Psoas muscle (tissue), 7 donors: ENCODE measurements at regions not wholly inside any gene's neighbourhood (a gene's known extent, or its start where the extent isn't known, plus 50 kb on each side); places are given as distances from the start of the nearest gene placed in this dataset.

Experiments used
- ATAC-seq, 4 donors: fragments of 200-7000 bp; cut with Tn5 transposase; one replicate each; pipeline ENCODE4 v1.9.1; 2020; ENCODE audit warnings: moderate library complexity in 3 of 4, mild to moderate bottlenecking in 2 of 4
- DNase-seq, 2 donors: peaks; one replicate each; pipeline ENCODE4 v3.0.0-alpha.2; 2020
- H3K27ac ChIP-seq: fragments of 200-600 bp; one replicate; pipeline ENCODE4 v1.8.0; 2022
- H3K27me3 ChIP-seq, 3 donors: fragments of 200-600 bp in 1 of 3; one replicate each; pipeline versions ENCODE4 v1.6.1 to v1.8.0; 2013 to 2022; ENCODE audit warnings: low read length in 2 of 3, mild to moderate bottlenecking in 2 of 3, moderate library complexity in 1 of 3; ENCODE audit not compliant: insufficient read depth in 3 of 3
- H3K36me3 ChIP-seq, 2 donors: fragments of 200-600 bp in 1 of 2; one replicate each; pipeline versions ENCODE4 v1.6.1 to v1.8.0; 2013 to 2022; ENCODE audit warnings: low read depth in 1 of 2, mild to moderate bottlenecking in 1 of 2, moderate library complexity in 1 of 2; ENCODE audit not compliant: insufficient read depth in 1 of 2
- H3K4me1 ChIP-seq: fragments of 200-600 bp; one replicate; pipeline ENCODE4 v1.8.0; 2022
- H3K4me3 ChIP-seq: fragments of 200-600 bp; one replicate; pipeline ENCODE4 v1.8.0; 2022; ENCODE audit warnings: mild to moderate bottlenecking
- H3K9me3 ChIP-seq: fragments of 200-600 bp; one replicate; pipeline ENCODE4 v1.8.0; 2022
- WGBS, 3 donors: extraction: QIAGEN DNeasy Blood & Tissue Kit; methylation state at CpG; one replicate each; pipeline versions ENCODE4 v1.1.6 to v1.1.7; 2013; 5-methylcytosine and 5-hydroxymethylcytosine counted together
- intact Hi-C, 2 donors: fragments of 100-400 bp; cut with DNase I; formaldehyde crosslinking; loops; one replicate each; pipeline versions ENCODE4 v1.11.0 to v1.14.2; 2022
- TF ChIP-seq, protein P1 (sequence below): fragments of 200-600 bp; IDR thresholded peaks from one replicate; pipeline ENCODE4 v1.8.0; 2022; ENCODE audit warnings: antibody characterized with exemption
- donor health status: healthy with polysubstance abuse.
- donor health status: DM: no; HTN: no; CAD: no; lungs with moderate emphysema.
- donor health status: Bipolar disorder and iron deficiency.
- donor health status: healthy.
- donor health status: DM: yes; HTN: yes; CAD: no.
- donor health status: DM: no; HTN: no; CAD: no.
- donor health status: DM: yes; HTN: yes; CAD: no.

GRCh38 chr13:23007426-23007825, 173.4 kb upstream of the SGCG start:
- Histone ChIP-seq H3K4me3 (no peak overlapping the region), H3K27me3 (no peaks in the 10 kb centered on the region), H3K4me1 (no peaks in the 10 kb centered on the region), H3K9me3 (no peaks in the 10 kb centered on the region), H3K27ac (no peak overlapping the region), H3K36me3 (no peaks in the 10 kb centered on the region)
- DNase-seq: no peak
- intact Hi-C loops: no loop called here
- ATAC-seq: no peak
- TF ChIP-seq, protein P1, sequence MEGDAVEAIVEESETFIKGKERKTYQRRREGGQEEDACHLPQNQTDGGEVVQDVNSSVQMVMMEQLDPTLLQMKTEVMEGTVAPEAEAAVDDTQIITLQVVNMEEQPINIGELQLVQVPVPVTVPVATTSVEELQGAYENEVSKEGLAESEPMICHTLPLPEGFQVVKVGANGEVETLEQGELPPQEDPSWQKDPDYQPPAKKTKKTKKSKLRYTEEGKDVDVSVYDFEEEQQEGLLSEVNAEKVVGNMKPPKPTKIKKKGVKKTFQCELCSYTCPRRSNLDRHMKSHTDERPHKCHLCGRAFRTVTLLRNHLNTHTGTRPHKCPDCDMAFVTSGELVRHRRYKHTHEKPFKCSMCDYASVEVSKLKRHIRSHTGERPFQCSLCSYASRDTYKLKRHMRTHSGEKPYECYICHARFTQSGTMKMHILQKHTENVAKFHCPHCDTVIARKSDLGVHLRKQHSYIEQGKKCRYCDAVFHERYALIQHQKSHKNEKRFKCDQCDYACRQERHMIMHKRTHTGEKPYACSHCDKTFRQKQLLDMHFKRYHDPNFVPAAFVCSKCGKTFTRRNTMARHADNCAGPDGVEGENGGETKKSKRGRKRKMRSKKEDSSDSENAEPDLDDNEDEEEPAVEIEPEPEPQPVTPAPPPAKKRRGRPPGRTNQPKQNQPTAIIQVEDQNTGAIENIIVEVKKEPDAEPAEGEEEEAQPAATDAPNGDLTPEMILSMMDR: no peak
- 4 to 8% (median 6%) methylated on average over 7 of the region's 7 CpGs for WGBS, 3 donors

GRCh38 chr13:23018143-23018542, 162.6 kb upstream of the SGCG start:
- DNase-seq (no peak), ATAC-seq (no peak)
- WGBS, 3 donors: 70 to 75% (median 73%) methylated on average over 3 of the region's 3 CpGs
- intact Hi-C loops: loop anchor here in 1 of 2 donors (5.0 kb wide), 1 partner anchor 216 kb away; no protein-coding TSS in a partner anchor
- H3K27me3 ChIP-seq: peaks cover 0 to 3% (median 0%) of the 10 kb centered on the region in 3 donors
- H3K4me1 ChIP-seq: no peaks in the 10 kb centered on the region
- no peaks in the 10 kb centered on the region for H3K9me3 ChIP-seq
- TF ChIP-seq, protein P1: no peak
- no peaks in the 10 kb centered on the region for H3K36me3 ChIP-seq
- H3K4me3 ChIP-seq: no peak overlapping the region
- no peak overlapping the region for H3K27ac ChIP-seq

- peak in 3 of 4 donors; percentile 74 to 80 (median 75) for ATAC-seq
- H3K4me3 ChIP-seq: no peak overlapping the region
- no peaks in the 10 kb centered on the region for H3K36me3 ChIP-seq
- 18 to 24% (median 21%) methylated on average over 5 of the region's 5 CpGs for WGBS, 3 donors
- no peaks in the 10 kb centered on the region for H3K4me1 ChIP-seq
- peaks cover 0 to 3% (median 0%) of the 10 kb centered on the region in 3 donors for H3K27me3 ChIP-seq
- TF ChIP-seq, protein P1: peak; percentile 76
- no peak overlapping the region for H3K27ac ChIP-seq
- no peaks in the 10 kb centered on the region for H3K9me3 ChIP-seq
- intact Hi-C loops: loop anchor here in 1 of 2 donors (10.0 kb wide), 1 partner anchor 216 kb away; no protein-coding TSS in a partner anchor
- no peak for DNase-seq
Measured at GRCh38 chr13:23020246-23020843, 160.4 kb upstream of the SGCG start.

- H3K4me3 ChIP-seq: no peak overlapping the region
- TF ChIP-seq, protein P1: no peak
- H3K27ac ChIP-seq: no peak overlapping the region
- H3K9me3 ChIP-seq: no peaks in the 10 kb centered on the region
- no peaks in the 10 kb centered on the region for H3K4me1 ChIP-seq
- H3K27me3 ChIP-seq: peaks cover 0 to 3% (median 0%) of the 10 kb centered on the region in 3 donors
- intact Hi-C loops: loop anchor here in 1 of 2 donors (10.0 kb wide), 1 partner anchor 217 kb away; no protein-coding TSS in a partner anchor
- ATAC-seq (no peak), DNase-seq (no peak)
- H3K36me3 ChIP-seq: no peaks in the 10 kb centered on the region
- WGBS, 3 donors: 57 to 72% (median 60%) methylated on average over 5 of the region's 5 CpGs
Measured at GRCh38 chr13:23021906-23022305, 158.9 kb upstream of the SGCG start.
